ENCODE measurements at regions not wholly inside any gene's neighbourhood (a gene's known extent, or its start where the extent isn't known, plus 50 kb on each side); places are given as distances from the start of the nearest gene placed in this dataset.

GRCh38 chr7:17601921-17602320 lies 303.5 kb downstream of the AHR start:
- H3K36me3 ChIP-seq: no peaks in the 10 kb centered on the region
- no peak for TF ChIP-seq POLR2A (IDR thresholded peaks at IDR 0.05)
- no peak for TF ChIP-seq CTCF (IDR thresholded peaks at IDR 0.05)
- no peak for TF ChIP-seq POLR2AphosphoS5 (IDR thresholded peaks at IDR 0.05)
- H3K4me1 ChIP-seq: no peaks in the 10 kb centered on the region
- no peak for DNase-seq (ENCODE audit: low spot score in 2 of 2)
- H3K27me3 ChIP-seq: no peaks in the 10 kb centered on the region
- no peak overlapping the region for H3K4me3 ChIP-seq
- intact Hi-C loops (cut with DNase I; ENCODE audit: low total_unique reads): no loop called here
- no peaks in the 10 kb centered on the region for H3K9me3 ChIP-seq
- H3K27ac ChIP-seq: no peak overlapping the region

GRCh38 chr7:17608114-17608833 lies 309.8 kb downstream of the AHR start:
- TF ChIP-seq CTCF (IDR thresholded peaks at IDR 0.05) (no peak), POLR2A (IDR thresholded peaks at IDR 0.05) (no peak), POLR2AphosphoS5 (IDR thresholded peaks at IDR 0.05) (no peak)
- intact Hi-C loops (cut with DNase I; ENCODE audit: low total_unique reads): no loop called here
- no peaks in the 10 kb centered on the region for H3K9me3 ChIP-seq
- no peaks in the 10 kb centered on the region for H3K4me1 ChIP-seq
- no peak overlapping the region for H3K27ac ChIP-seq
- H3K27me3 ChIP-seq: no peaks in the 10 kb centered on the region
- H3K36me3 ChIP-seq: no peaks in the 10 kb centered on the region
- H3K4me3 ChIP-seq: no peak overlapping the region
- no peak for DNase-seq (ENCODE audit: low spot score in 2 of 2)

- DNase-seq (ENCODE audit: low spot score in 2 of 2): no peak
- no peaks in the 10 kb centered on the region for H3K27me3 ChIP-seq
- no peak overlapping the region for H3K27ac ChIP-seq
- no peaks in the 10 kb centered on the region for H3K9me3 ChIP-seq
- no peak overlapping the region for H3K4me3 ChIP-seq
- H3K36me3 ChIP-seq: no peaks in the 10 kb centered on the region
- intact Hi-C loops (cut with DNase I; ENCODE audit: low total_unique reads): no loop called here
- no peaks in the 10 kb centered on the region for H3K4me1 ChIP-seq
- no peak for TF ChIP-seq CTCF (IDR thresholded peaks at IDR 0.05)
- TF ChIP-seq POLR2A (IDR thresholded peaks at IDR 0.05): no peak
- TF ChIP-seq POLR2AphosphoS5 (IDR thresholded peaks at IDR 0.05): no peak
These were observed 313.2 kb downstream of the AHR start for GRCh38 chr7:17611611-17612010.

- intact Hi-C loops (cut with DNase I; ENCODE audit: low total_unique reads): no loop called here
- no peak for TF ChIP-seq POLR2AphosphoS5 (IDR thresholded peaks at IDR 0.05)
- TF ChIP-seq POLR2A (IDR thresholded peaks at IDR 0.05): no peak
- no peak for TF ChIP-seq CTCF (IDR thresholded peaks at IDR 0.05)
- Histone ChIP-seq H3K36me3 (no peaks in the 10 kb centered on the region), H3K4me1 (no peaks in the 10 kb centered on the region), H3K9me3 (no peaks in the 10 kb centered on the region), H3K27me3 (no peaks in the 10 kb centered on the region), H3K4me3 (no peak overlapping the region), H3K27ac (no peak overlapping the region)
- no peak for DNase-seq (ENCODE audit: low spot score in 2 of 2)
These were observed 315.0 kb downstream of the AHR start for GRCh38 chr7:17613338-17614041.

GRCh38 chr7:17617380-17617779 lies 318.9 kb downstream of the AHR start:
- no peaks in the 10 kb centered on the region for H3K4me1 ChIP-seq
- H3K9me3 ChIP-seq: no peaks in the 10 kb centered on the region
- H3K36me3 ChIP-seq: no peaks in the 10 kb centered on the region
- no peak for TF ChIP-seq POLR2AphosphoS5 (IDR thresholded peaks at IDR 0.05)
- TF ChIP-seq POLR2A (IDR thresholded peaks at IDR 0.05): no peak
- no peak for TF ChIP-seq CTCF (IDR thresholded peaks at IDR 0.05)
- intact Hi-C loops (cut with DNase I; ENCODE audit: low total_unique reads): no loop called here
- DNase-seq (ENCODE audit: low spot score in 2 of 2): no peak
- H3K27ac ChIP-seq: no peak overlapping the region
- no peaks in the 10 kb centered on the region for H3K27me3 ChIP-seq
- H3K4me3 ChIP-seq: no peak overlapping the region

Data from breast epithelium (tissue), 4 donors.